ENCODE measurements at regions not wholly inside any gene's neighbourhood (a gene's known extent, or its start where the extent isn't known, plus 50 kb on each side); places are given as distances from the start of the nearest gene placed in this dataset.

DNA sequence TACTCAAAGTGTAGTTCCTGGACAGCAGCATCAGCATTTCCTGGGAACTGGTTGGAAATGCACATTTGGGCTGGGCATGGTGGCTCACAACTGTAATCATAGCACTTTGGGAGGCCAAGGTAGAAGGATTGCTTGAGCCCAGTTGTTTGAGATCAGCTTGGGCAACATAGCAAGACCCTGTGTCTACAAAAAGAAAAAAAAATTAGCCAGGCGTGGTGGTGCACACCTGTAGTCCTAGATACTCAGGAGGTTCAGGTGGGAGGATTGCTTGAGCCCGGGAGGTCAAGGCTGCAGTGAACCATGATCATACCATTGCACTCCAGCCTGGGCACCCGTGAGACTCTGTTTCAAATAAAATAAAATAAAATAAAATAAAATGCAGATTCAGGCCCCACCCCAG is 156.2 kb downstream of the CDC5L start:
- Histone ChIP-seq H2AFZ (ENCODE audit: low read length) (no peak overlapping the region), H3K9me2 (ENCODE audit: low read depth, low read length) (no peaks in the 10 kb centered on the region), H3K9ac (ENCODE audit: low read length) (no peak overlapping the region), H3K27me3 (ENCODE audit: insufficient read depth, low read length) (no peaks in the 10 kb centered on the region), H3K36me3 (ENCODE audit: insufficient read depth, low read length) (no peaks in the 10 kb centered on the region), H3K27ac (ENCODE audit: low read depth, low read length, poor library complexity, severe bottlenecking) (no peak overlapping the region), H4K20me1 (ENCODE audit: insufficient read depth, low read length) (no peaks in the 10 kb centered on the region), H3K4me1 (ENCODE audit: insufficient read depth, low read length, severe bottlenecking) (no peaks in the 10 kb centered on the region), H3F3A (ENCODE audit: insufficient read depth, low read length) (no peaks in the 10 kb centered on the region), H3K4me2 (ENCODE audit: low read length) (no peak overlapping the region), H3K4me3 (ENCODE audit: low read depth, low read length, poor library complexity, severe bottlenecking) (no peak overlapping the region), H3K9me3 (ENCODE audit: low read length) (no peaks in the 10 kb centered on the region), H3K79me2 (ENCODE audit: insufficient read depth, low read length) (no peaks in the 10 kb centered on the region)
- no peak for TF ChIP-seq EZH2 (IDR thresholded peaks at IDR 0.05; ENCODE audit: borderline replicate concordance, low read length)
- TF ChIP-seq, protein P1, sequence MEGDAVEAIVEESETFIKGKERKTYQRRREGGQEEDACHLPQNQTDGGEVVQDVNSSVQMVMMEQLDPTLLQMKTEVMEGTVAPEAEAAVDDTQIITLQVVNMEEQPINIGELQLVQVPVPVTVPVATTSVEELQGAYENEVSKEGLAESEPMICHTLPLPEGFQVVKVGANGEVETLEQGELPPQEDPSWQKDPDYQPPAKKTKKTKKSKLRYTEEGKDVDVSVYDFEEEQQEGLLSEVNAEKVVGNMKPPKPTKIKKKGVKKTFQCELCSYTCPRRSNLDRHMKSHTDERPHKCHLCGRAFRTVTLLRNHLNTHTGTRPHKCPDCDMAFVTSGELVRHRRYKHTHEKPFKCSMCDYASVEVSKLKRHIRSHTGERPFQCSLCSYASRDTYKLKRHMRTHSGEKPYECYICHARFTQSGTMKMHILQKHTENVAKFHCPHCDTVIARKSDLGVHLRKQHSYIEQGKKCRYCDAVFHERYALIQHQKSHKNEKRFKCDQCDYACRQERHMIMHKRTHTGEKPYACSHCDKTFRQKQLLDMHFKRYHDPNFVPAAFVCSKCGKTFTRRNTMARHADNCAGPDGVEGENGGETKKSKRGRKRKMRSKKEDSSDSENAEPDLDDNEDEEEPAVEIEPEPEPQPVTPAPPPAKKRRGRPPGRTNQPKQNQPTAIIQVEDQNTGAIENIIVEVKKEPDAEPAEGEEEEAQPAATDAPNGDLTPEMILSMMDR (IDR thresholded peaks at IDR 0.05; ENCODE audit: low read length): no peak

DNA sequence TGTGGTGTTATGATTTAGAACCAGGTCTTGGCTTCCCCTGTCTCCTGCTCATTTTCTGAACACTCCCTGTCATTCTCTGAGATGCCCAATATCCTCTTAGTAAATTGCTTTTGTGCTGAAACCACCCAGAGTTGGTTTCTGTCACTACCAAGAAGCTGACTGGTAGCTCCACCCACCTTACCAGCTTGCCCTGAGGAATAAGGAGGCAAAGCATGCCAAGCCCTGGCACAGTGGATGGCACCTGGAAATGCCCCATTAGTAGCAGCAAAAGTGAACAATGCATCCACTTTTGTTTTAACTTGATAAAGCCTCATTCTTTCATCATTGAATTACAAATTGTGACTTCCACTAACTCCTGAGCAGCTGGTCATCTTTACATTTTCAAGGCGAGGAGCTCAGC is 157.7 kb downstream of the CDC5L start:
- Histone ChIP-seq H3K9me2 (ENCODE audit: low read depth, low read length) (no peaks in the 10 kb centered on the region), H3K9me3 (ENCODE audit: low read length) (no peaks in the 10 kb centered on the region), H2AFZ (ENCODE audit: low read length) (no peak overlapping the region), H3K36me3 (ENCODE audit: insufficient read depth, low read length) (no peaks in the 10 kb centered on the region), H3K4me3 (ENCODE audit: low read depth, low read length, poor library complexity, severe bottlenecking) (no peak overlapping the region), H3K9ac (ENCODE audit: low read length) (no peak overlapping the region), H3K4me2 (ENCODE audit: low read length) (no peak overlapping the region), H3K79me2 (ENCODE audit: insufficient read depth, low read length) (no peaks in the 10 kb centered on the region), H3K27ac (ENCODE audit: low read depth, low read length, poor library complexity, severe bottlenecking) (no peak overlapping the region), H3F3A (ENCODE audit: insufficient read depth, low read length) (no peaks in the 10 kb centered on the region), H3K27me3 (ENCODE audit: insufficient read depth, low read length) (no peaks in the 10 kb centered on the region), H3K4me1 (ENCODE audit: insufficient read depth, low read length, severe bottlenecking) (no peaks in the 10 kb centered on the region), H4K20me1 (ENCODE audit: insufficient read depth, low read length) (no peaks in the 10 kb centered on the region)
- TF ChIP-seq, protein P1 (IDR thresholded peaks at IDR 0.05; ENCODE audit: low read length): no peak
- no peak for TF ChIP-seq EZH2 (IDR thresholded peaks at IDR 0.05; ENCODE audit: borderline replicate concordance, low read length)

DNA sequence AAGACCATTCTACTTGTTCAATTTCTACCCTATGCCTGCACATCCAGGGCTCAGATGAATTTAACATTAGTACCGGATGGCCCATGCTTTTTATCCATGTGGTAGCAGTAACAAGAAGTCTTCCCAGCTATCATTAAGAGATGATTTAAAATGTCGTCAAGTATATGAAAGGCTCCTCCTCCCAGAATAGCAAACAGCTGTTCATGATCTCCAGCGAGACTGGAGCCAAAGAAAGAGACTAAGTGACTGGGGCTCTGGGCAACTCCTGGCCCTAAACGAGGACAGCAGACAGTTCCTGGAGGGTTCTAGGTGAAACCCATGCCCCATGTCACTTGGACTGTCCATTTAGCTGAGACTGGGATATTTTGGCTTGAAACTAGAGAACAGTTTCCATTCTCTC is 160.8 kb downstream of the CDC5L start:
- H3K9me3 ChIP-seq (ENCODE audit: low read length): no peaks in the 10 kb centered on the region
- H3K79me2 ChIP-seq (ENCODE audit: insufficient read depth, low read length): no peaks in the 10 kb centered on the region
- no peaks in the 10 kb centered on the region for H4K20me1 ChIP-seq (ENCODE audit: insufficient read depth, low read length)
- H3K27me3 ChIP-seq (ENCODE audit: insufficient read depth, low read length): no peaks in the 10 kb centered on the region
- no peaks in the 10 kb centered on the region for H3K36me3 ChIP-seq (ENCODE audit: insufficient read depth, low read length)
- H3F3A ChIP-seq (ENCODE audit: insufficient read depth, low read length): no peaks in the 10 kb centered on the region
- H3K4me2 ChIP-seq (ENCODE audit: low read length): no peak overlapping the region
- TF ChIP-seq, protein P1 (IDR thresholded peaks at IDR 0.05; ENCODE audit: low read length): no peak
- TF ChIP-seq EZH2 (IDR thresholded peaks at IDR 0.05; ENCODE audit: borderline replicate concordance, low read length): no peak
- no peak overlapping the region for H2AFZ ChIP-seq (ENCODE audit: low read length)
- H3K27ac ChIP-seq (ENCODE audit: low read depth, low read length, poor library complexity, severe bottlenecking): no peak overlapping the region
- H3K4me1 ChIP-seq (ENCODE audit: insufficient read depth, low read length, severe bottlenecking): no peaks in the 10 kb centered on the region
- H3K9ac ChIP-seq (ENCODE audit: low read length): no peak overlapping the region
- no peaks in the 10 kb centered on the region for H3K9me2 ChIP-seq (ENCODE audit: low read depth, low read length)
- no peak overlapping the region for H3K4me3 ChIP-seq (ENCODE audit: low read depth, low read length, poor library complexity, severe bottlenecking)

All from OCI-LY1 (cell line).